Endothelial cell of umbilical vein (primary cell): ENCODE measurements at regions not wholly inside any gene's neighbourhood (a gene's known extent, or its start where the extent isn't known, plus 50 kb on each side); places are given as distances from the start of the nearest gene placed in this dataset.
A peak's percentile ranks its signal among the peaks of the same experiment; 100 is the strongest.

Experiments
- BruUV-seq: library from RNA; stranded (reverse); fragments of 400-500 nt; replicated peaks from 2 replicates; lab custom pipeline; 2021; lab: Mats Ljungman, UMichigan
- CTCF ChIA-PET: fragments of 300-600, 350-600 bp; sonication (Branson Sonifier 250); formaldehyde crosslinking; loops from one replicate; lab custom pipeline; 2021; ENCODE audit warnings: antibody characterized with exemption, inconsistent platforms; lab: Charles Lee
- POLR2A ChIA-PET: fragments of 300-600, 350-600 bp; sonication (Branson Sonifier 250); formaldehyde crosslinking; loops from one replicate; lab custom pipeline; 2021; ENCODE audit warnings: antibody characterized with exemption, inconsistent platforms; lab: Charles Lee
- DNase-seq: peaks from one replicate; pipeline ENCODE4 v3.0.0-alpha.2; 2011; ENCODE audit warnings: low read depth, low spot score
- FAIRE-seq: peaks from 2 replicates; lab custom pipeline; 2011; peaks lifted over from hg19 to GRCh38; lab: Jason Lieb, UNC
- H2AFZ ChIP-seq: 2 replicates; pipeline ENCODE4 v1.6.0; 2012; ENCODE audit warnings: low read depth, low read length, control low read depth, inconsistent platforms
- H3K27ac ChIP-seq: 2 replicates; pipeline ENCODE4 v1.5.1; 2011; ENCODE audit warnings: low read depth, mild to moderate bottlenecking, control low read depth, low read length, moderate library complexity; ENCODE audit not compliant: insufficient read depth
- H3K27me3 ChIP-seq, 2 experiments: 2 replicates each; pipeline versions ENCODE4 v1.6.0 to v1.6.1; 2011; ENCODE audit warnings: low read length in 2 of 2, mixed read lengths in 1 of 2; ENCODE audit not compliant: control insufficient read depth in 2 of 2, insufficient read depth in 2 of 2
- H3K36me3 ChIP-seq, 2 experiments: 2 replicates in 1 of 2; 3 replicates in 1 of 2; pipeline ENCODE4 v1.5.1; 2011; ENCODE audit warnings: low read length in 2 of 2, mild to moderate bottlenecking in 1 of 2, moderate library complexity in 1 of 2; ENCODE audit not compliant: control insufficient read depth in 2 of 2, insufficient read depth in 2 of 2; ENCODE audit errors: extremely low read depth in 1 of 2
- H3K4me1 ChIP-seq: 3 replicates; pipeline ENCODE4 v1.5.1; 2011; ENCODE audit warnings: mild to moderate bottlenecking, low read length; ENCODE audit not compliant: control insufficient read depth, insufficient read depth; ENCODE audit errors: extremely low read depth
- H3K4me2 ChIP-seq: 2 replicates; pipeline ENCODE4 v1.6.1; 2011; ENCODE audit warnings: low read length, control low read depth, mixed read lengths; ENCODE audit not compliant: insufficient read depth
- H3K4me3 ChIP-seq, 3 experiments: fragments of 200-600 bp in 1 of 3; sonication (generic), shearing (Covaris generic) in 1 of 3; replicated peaks in 1 of 3; 2 replicates each; pipeline ENCODE4 v1.5.1; 2011 to 2016; ENCODE audit warnings: control low read depth in 3 of 3, low read length in 3 of 3, mild to moderate bottlenecking in 2 of 3, inconsistent platforms in 1 of 3, low read depth in 1 of 3, moderate library complexity in 1 of 3; ENCODE audit not compliant: insufficient read depth in 1 of 3
- H3K79me2 ChIP-seq: 2 replicates; pipeline ENCODE4 v1.6.0; 2012; ENCODE audit warnings: low read length, inconsistent platforms; ENCODE audit not compliant: control insufficient read depth, insufficient read depth
- H3K9ac ChIP-seq: replicated peaks from 2 replicates; pipeline ENCODE3; 2011; ENCODE audit warnings: low read length, control low read depth; ENCODE audit not compliant: insufficient read depth; ENCODE audit errors: extremely low read depth
- H3K9me1 ChIP-seq: replicated peaks from 3 replicates; pipeline ENCODE4 v1.6.0; 2011; ENCODE audit warnings: mild to moderate bottlenecking, low read length; ENCODE audit not compliant: control insufficient read depth, insufficient read depth; ENCODE audit errors: extremely low read depth
- H3K9me3 ChIP-seq: replicated peaks from 2 replicates; pipeline ENCODE4 v1.5.1; 2012; ENCODE audit warnings: low read length, inconsistent platforms; ENCODE audit not compliant: control insufficient read depth, insufficient read depth
- H4K20me1 ChIP-seq: replicated peaks from 2 replicates; pipeline ENCODE3; 2011; ENCODE audit warnings: mild to moderate bottlenecking, low read length; ENCODE audit not compliant: control insufficient read depth, insufficient read depth; ENCODE audit errors: extremely low read depth
- EZH2 ChIP-seq: IDR thresholded peaks from 2 replicates; pipeline ENCODE4 v1.6.1; 2012; ENCODE audit warnings: borderline replicate concordance, low read depth, mild to moderate bottlenecking, moderate library complexity, low read length, inconsistent platforms; ENCODE audit not compliant: severe bottlenecking
- FOS ChIP-seq: IDR thresholded peaks from 2 replicates; pipeline ENCODE4 v1.6.1; 2011; ENCODE audit warnings: mild to moderate bottlenecking, low read length, moderate library complexity, borderline replicate concordance; ENCODE audit not compliant: insufficient read depth
- GATA2 ChIP-seq: IDR thresholded peaks from 2 replicates; pipeline ENCODE4 v1.7.0; 2011; ENCODE audit warnings: low read depth, mild to moderate bottlenecking, moderate library complexity, mixed read lengths, low read length; ENCODE audit not compliant: insufficient read length, insufficient read depth
- JUN ChIP-seq: IDR thresholded peaks from 2 replicates; pipeline ENCODE4 v1.6.1; 2011; ENCODE audit warnings: borderline replicate concordance, low read depth; ENCODE audit not compliant: insufficient read length, insufficient read depth
- MYC ChIP-seq: IDR thresholded peaks from one replicate; pipeline ENCODE4 v1.6.1; 2011; ENCODE audit warnings: mild to moderate bottlenecking, low read depth, low read length
- POLR2A ChIP-seq: IDR thresholded peaks from 2 replicates; pipeline ENCODE4 v1.6.1; 2012; ENCODE audit warnings: low read depth, mild to moderate bottlenecking, control low read depth, low read length
- POLR2AphosphoS5 ChIP-seq: IDR thresholded peaks from 2 replicates; pipeline ENCODE4 v1.6.1; 2012; ENCODE audit warnings: low read depth, mild to moderate bottlenecking, control low read depth, low read length, moderate library complexity; ENCODE audit not compliant: insufficient read depth
- dilution Hi-C: fragments of 300-500 bp; cut with MboI; formaldehyde crosslinking; loops from one replicate; pipeline ENCODE4 v1.15.0; 2019; ENCODE audit warnings: low sequenced_read_pairs; ENCODE audit not compliant: extremely low pct_ligation_motif_present
- intact Hi-C: fragments of 100-400 bp; cut with micrococcal nuclease; formaldehyde crosslinking; loops from one replicate; pipeline ENCODE4 v1.10.0; 2022
- TF ChIP-seq, protein P1 (sequence below), 2 donors: IDR thresholded peaks; 1 replicate in 1 of 2; 2 replicates in 1 of 2; pipeline ENCODE4 v1.5.1; 2011; ENCODE audit warnings: low read length in 2 of 2, mild to moderate bottlenecking in 2 of 2, moderate library complexity in 2 of 2, control low read depth in 1 of 2, inconsistent platforms in 1 of 2, low read depth in 1 of 2; ENCODE audit not compliant: insufficient read depth in 1 of 2; ENCODE audit errors: extremely low read depth in 1 of 2
- TF ChIP-seq, protein P2 (sequence below): IDR thresholded peaks from 2 replicates; pipeline ENCODE4 v1.6.1; 2011; ENCODE audit not compliant: insufficient read depth, insufficient read length

DNA sequence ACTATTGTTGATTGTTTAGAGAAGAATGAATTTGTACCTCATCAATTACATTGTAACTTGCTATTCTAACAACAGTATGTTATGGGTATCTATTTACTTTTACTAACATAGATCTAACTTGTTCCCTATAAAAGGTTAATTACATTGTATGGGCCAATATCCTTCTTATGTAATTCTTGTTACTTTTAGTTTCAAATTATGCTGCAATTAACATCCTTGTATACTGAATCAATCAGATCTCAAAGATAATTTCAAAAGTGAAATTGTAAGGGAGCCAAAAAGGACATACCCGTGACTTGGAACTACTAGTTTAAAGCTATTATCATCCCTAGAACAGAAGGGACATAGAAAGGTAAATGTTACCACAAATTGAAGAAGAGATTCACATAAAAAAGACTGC, 79.9 kb upstream of the RIT2 start:
- CTCF ChIA-PET, result interaction anchor here (0.6 kb wide), 1 partner anchor 8 kb away, joined by 3 read pairs; no protein-coding TSS in a partner anchor
- H3K9me1 ChIP-seq, result no peaks in the 10 kb centered on the region
- TF ChIP-seq JUN, result no peak
- TF ChIP-seq FOS, result no peak
- no peak for TF ChIP-seq POLR2AphosphoS5
- no peak for TF ChIP-seq GATA2
- TF ChIP-seq POLR2A, result no peak
- no peak for TF ChIP-seq MYC
- TF ChIP-seq, protein P1, sequence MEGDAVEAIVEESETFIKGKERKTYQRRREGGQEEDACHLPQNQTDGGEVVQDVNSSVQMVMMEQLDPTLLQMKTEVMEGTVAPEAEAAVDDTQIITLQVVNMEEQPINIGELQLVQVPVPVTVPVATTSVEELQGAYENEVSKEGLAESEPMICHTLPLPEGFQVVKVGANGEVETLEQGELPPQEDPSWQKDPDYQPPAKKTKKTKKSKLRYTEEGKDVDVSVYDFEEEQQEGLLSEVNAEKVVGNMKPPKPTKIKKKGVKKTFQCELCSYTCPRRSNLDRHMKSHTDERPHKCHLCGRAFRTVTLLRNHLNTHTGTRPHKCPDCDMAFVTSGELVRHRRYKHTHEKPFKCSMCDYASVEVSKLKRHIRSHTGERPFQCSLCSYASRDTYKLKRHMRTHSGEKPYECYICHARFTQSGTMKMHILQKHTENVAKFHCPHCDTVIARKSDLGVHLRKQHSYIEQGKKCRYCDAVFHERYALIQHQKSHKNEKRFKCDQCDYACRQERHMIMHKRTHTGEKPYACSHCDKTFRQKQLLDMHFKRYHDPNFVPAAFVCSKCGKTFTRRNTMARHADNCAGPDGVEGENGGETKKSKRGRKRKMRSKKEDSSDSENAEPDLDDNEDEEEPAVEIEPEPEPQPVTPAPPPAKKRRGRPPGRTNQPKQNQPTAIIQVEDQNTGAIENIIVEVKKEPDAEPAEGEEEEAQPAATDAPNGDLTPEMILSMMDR (IDR thresholded peaks at IDR 0.05; ENCODE audit: extremely low read depth in 1 of 2, insufficient read depth in 1 of 2, low read depth in 1 of 2, low read length in 2 of 2), result no peak
- TF ChIP-seq EZH2, result no peak
- TF ChIP-seq, protein P2, sequence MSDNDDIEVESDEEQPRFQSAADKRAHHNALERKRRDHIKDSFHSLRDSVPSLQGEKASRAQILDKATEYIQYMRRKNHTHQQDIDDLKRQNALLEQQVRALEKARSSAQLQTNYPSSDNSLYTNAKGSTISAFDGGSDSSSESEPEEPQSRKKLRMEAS, result no peak
- H2AFZ ChIP-seq, result no peak overlapping the region
- H3K4me2 ChIP-seq, result no peak overlapping the region
- H3K36me3 ChIP-seq, result no peaks in the 10 kb centered on the region
- H4K20me1 ChIP-seq, result no peaks in the 10 kb centered on the region
- H3K27me3 ChIP-seq, result no peaks in the 10 kb centered on the region
- DNase-seq, result no peak
- no peaks in the 10 kb centered on the region for H3K79me2 ChIP-seq
- intact Hi-C loops, result no loop called here
- no peak overlapping the region for H3K4me3 ChIP-seq
- no peak overlapping the region for H3K27ac ChIP-seq
- no TSS peak for BruUV-seq
- POLR2A ChIA-PET, result no interaction called here
- FAIRE-seq, result peak; percentile 42
- peaks cover 7% of the 10 kb centered on the region for H3K4me1 ChIP-seq
- no peak overlapping the region for H3K9ac ChIP-seq
- H3K9me3 ChIP-seq, result no peaks in the 10 kb centered on the region
- dilution Hi-C loops, result no loop called here
